HG03432 (cell line): ENCODE measurements at regions not wholly inside any gene's neighbourhood (a gene's known extent, or its start where the extent isn't known, plus 50 kb on each side); places are given as distances from the start of the nearest gene placed in this dataset.
"Not testable (repeated sequence)": the region's sequence is repeated elsewhere in the genome, so short reads cannot be mapped to it uniquely, and the experiment has no call there.

Experiments
- ATAC-seq: cut with Tn5 transposase; IDR thresholded peaks from one replicate; pipeline ENCODE4 v1.9.1; 2021; ENCODE audit warnings: mild to moderate bottlenecking, moderate library complexity; ENCODE audit not compliant: unreplicated experiment

DNA sequence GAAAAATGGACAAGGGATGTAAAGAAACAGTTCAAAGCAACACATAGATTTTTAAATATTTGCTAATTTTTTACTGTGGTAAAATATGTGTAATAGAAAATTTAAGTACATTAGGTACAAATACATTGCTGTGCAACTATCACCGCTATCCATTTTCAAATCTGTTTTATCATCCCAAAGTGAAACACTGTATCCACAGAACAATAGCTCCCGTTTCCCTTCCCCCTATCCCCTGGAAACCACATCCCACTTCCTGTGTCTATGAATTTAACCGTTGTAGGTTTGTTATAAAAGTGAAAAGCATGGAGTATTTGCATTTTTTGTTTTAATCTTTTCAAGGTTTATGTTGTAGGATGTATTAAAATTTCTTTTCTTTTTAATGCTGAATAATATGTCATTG, 152.9 kb upstream of the HSFY1 start:
- ATAC-seq = not testable (repeated sequence)

DNA sequence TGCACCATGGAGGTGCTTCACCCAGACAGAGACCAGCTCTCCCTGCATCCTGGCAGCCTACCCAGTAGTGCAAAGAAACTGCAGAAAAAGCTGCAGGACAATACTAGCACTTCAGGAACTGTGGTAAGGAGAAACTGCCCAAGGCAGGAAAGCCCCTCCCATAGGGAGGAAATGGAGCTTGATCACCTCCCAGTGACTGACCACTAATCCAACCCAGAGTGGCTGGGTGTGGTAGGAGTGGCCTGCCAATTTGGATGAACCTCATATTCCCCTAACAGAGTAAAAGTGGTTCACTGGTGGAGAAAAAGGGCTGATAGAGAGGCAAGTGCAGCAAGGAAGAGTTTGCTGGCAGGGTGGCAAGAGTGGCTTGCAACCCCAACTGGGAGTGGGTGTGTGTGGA, 125.7 kb upstream of the HSFY1 start:
- ATAC-seq = not testable (repeated sequence)

DNA sequence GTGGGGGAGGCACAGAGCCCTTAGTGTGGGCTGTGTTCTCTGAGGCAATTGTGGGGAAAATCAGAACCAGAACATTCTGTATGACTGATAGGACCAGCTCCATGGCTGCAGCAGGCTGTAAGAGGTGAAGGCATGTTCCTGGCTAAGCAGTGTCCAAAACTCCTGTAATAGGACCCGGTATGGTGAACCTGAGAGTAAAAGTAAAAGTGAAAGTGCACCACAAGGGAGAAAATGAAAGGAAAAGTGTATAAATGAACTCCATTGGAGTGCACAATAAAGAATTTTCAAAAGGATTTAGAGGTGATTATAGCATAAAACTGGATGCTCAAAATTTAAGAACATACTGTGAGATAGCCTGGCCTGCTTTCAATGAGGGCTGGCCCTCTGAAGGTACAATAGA, 125.1 kb upstream of the HSFY1 start:
- ATAC-seq = peak; percentile 80

DNA sequence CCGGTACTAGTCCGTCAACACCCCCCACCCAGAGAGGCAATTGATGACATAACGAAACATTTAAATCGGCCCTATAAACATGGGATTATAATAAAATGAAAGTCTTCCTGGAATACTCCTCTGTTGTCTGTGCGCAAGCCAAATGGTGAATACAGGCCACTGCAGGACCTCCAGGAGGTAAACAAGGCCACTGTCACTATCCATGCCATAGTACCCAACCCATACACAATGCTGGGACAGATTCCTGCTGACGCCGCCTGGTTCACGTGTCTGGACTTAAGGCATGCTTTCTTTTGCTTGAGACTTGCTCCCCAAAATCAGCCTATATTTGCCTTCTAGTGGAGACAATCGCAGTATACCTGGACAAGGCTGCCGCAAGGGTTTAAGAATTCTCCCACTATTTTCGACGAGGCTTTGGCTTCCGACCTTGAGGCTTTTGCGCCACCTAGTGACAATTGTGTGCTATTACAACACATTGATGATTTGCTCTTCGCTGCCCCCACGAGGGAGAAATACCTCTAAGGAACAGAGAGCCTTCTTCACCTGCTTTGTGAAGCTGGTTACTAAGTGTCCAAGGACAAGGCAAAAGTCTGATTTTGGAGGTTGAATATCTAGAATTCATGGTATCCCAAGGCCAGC, 122.4 kb upstream of the HSFY1 start:
- peak; percentile 60 for ATAC-seq

DNA sequence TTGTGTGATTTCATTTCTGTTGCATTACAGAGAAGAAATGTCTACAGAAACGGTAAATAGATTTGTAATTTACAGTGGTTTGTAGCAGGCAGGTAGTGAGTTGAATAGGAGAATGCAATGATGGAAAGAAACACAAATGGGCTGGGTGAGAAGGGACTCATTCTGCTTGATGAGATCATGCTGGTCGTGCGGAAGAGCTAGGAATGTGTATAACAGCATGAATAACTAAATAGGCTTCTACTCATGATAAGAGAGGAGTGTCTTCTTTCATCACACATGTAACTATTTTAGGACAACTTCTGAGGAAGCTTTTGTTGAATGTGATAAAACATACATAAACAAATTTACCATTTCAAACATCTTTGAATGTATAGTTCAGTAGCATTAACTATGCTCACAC, 113.0 kb upstream of the HSFY1 start:
- ATAC-seq = not testable (repeated sequence)

DNA sequence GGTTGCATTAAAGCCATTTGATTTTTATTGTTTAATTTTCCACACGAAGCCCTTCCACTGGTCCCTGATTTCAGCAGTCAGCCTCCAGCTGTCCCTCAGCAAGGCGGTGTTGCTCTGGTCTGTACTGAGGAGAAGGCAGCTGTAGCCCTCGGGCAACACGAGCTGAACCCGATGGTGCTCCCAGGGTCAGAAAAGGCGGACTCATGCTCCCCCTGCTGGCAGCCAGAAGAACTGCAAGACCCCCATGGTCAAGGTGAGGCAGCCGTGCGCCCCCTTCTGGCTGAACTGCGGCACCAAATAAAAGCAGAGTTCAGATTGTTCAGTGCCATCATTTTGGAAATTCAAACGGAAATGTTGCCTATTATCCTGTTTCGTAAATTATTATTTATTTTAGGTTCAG, 100.7 kb upstream of the HSFY1 start:
- ATAC-seq = peak; percentile 92

DNA sequence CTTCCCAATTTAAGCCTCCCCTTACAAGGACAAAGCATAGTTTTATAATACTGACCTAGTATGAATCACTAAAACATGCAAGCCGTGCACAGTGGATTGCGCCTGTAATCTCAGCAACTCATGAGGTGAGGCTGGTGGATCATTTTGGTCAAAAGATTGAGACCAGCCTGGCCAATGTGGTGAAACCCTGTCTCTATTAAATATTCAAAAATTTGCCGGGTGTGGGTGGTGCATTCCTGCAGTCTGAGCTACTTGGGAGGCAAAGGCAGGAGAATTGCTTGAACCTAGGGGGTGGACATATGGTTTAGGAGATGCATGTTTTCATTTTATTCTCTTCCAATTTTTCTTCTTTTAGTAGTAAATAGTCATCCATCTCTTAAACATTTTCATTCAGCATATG, 93.7 kb upstream of the HSFY1 start:
- ATAC-seq = not testable (repeated sequence)

DNA sequence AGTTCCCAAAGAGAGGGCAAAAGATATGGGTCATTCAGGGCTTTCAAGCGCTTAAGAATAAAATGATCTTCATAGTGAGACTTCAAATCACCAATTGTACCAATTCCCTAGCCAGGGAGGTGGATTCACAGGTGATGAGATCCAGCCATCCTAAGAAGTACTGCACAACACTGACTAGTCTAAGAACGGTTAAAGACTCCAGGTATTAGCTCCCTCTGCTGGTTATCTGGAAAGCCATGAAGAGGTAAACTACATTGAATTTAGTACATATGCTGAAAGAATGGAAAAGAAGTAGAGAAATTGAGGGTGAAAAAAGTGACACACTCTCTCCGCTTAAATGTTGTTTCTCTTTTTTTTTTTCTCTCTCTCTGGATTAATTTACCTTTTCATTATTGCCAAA, 87.4 kb upstream of the HSFY1 start:
- ATAC-seq = not testable (repeated sequence)

DNA sequence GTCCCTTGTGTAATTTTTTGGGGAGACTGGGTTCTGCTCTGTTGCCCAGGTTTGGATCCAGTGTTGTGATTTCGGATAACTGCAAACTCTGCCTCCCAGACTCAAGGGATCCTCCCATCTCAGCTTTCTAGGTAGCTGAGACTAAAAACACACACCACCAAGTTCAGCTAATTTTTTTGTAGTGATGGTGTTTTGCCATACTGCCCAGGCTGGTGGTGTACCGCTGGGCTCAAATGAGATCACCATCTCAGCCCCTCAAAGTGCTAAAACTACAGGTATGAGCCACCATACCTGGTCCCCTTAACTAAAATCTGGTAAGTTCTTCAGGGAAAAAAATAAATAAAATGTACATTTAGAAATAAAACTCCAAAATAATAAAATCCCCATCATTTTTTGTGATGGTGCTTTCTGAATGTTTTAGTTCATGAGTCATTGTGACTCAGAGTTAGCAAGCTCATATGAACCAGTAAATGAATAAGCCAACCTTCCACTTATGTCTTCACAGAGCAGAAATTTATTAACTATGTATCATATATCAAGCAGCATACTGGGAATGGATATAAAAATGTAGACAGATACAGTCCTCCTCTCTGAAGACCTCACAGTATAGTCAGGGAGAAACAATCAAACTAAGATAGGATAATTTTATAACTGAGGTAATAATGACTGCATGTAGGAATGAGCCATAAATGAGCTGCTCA, 85.2 kb upstream of the HSFY1 start:
- not testable (repeated sequence) for ATAC-seq

DNA sequence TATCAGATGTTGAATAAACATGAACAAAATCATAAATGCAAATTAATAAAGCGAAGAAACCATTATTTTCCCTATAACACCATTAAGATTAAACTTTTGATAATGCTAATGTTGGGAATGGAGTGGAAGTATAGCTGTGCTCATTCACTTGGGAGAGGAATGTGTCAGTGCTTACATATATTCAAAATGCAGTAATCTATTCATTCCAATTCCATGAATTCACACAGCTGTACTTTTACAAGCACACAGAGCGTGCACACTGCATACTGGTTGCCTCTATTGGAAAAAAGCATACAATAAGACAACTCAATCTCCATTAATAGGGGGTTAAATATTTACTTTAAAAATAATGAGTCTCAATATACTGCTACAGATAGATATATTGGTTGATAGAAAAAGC, 81.7 kb upstream of the HSFY1 start:
- not testable (repeated sequence) for ATAC-seq

DNA sequence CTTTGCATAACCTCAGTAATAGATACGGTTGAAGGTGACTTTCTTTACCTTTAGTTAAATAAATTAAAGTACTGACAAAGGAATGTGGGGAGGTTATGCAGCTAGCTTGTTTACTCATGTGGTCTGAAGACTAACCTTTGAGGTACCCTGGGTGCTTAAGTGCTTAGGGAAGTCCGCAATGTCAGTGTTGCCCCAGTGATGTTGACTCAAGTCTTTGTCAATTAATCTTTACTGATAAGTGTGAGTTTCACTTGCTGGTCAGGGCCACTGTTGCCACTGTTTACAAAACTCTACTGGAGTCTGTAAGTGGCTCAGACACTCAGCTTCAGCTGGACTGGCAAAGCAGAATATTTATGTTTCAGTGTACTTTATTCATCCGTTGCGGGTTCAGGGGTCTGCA, 79.9 kb upstream of the HSFY1 start:
- ATAC-seq = not testable (repeated sequence)

DNA sequence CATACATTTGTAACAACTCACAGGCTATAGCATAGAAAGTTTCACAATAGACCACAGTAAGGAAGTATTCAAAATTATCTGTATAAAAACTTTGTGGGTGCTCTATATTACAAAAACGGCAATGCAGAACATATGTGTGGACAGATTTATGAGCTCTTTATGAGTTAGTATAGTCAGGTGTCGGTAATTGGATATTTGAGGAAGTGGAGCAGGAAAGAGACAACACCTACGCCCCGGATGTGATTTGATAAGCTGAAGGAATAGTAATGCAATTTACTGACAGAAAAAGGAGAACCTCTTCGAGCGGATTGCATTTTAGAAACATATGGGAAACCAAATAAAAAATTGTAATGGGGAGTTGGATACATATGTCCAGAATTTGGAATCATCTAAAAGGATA, 63.2 kb upstream of the HSFY1 start:
- not testable (repeated sequence) for ATAC-seq
